Choroid plexus epithelial cell (primary cell): ENCODE measurements at regions not wholly inside any gene's neighbourhood (a gene's known extent, or its start where the extent isn't known, plus 50 kb on each side); places are given as distances from the start of the nearest gene placed in this dataset.

Experiments used
- DNase-seq: peaks from one replicate; pipeline ENCODE4 v3.0.0-alpha.2; 2010; ENCODE audit warnings: low read depth
- H3K4me3 ChIP-seq: 2 replicates; pipeline ENCODE4 v1.5.1; 2011; ENCODE audit warnings: low read depth, mild to moderate bottlenecking, control low read depth, low read length, moderate library complexity
- TF ChIP-seq, protein P1 (sequence below): conservative IDR thresholded peaks from 2 replicates; pipeline ENCODE4 v1.5.1; 2011; ENCODE audit warnings: low read depth, mild to moderate bottlenecking, control low read depth, inconsistent platforms, low read length, moderate library complexity

- TF ChIP-seq, protein P1, sequence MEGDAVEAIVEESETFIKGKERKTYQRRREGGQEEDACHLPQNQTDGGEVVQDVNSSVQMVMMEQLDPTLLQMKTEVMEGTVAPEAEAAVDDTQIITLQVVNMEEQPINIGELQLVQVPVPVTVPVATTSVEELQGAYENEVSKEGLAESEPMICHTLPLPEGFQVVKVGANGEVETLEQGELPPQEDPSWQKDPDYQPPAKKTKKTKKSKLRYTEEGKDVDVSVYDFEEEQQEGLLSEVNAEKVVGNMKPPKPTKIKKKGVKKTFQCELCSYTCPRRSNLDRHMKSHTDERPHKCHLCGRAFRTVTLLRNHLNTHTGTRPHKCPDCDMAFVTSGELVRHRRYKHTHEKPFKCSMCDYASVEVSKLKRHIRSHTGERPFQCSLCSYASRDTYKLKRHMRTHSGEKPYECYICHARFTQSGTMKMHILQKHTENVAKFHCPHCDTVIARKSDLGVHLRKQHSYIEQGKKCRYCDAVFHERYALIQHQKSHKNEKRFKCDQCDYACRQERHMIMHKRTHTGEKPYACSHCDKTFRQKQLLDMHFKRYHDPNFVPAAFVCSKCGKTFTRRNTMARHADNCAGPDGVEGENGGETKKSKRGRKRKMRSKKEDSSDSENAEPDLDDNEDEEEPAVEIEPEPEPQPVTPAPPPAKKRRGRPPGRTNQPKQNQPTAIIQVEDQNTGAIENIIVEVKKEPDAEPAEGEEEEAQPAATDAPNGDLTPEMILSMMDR, result no peak
- no peak for DNase-seq
- H3K4me3 ChIP-seq, result no peak overlapping the region
Observed at GRCh38 chr10:52994370-52994769, 221.8 kb upstream of the MBL2 start.

GRCh38 chr10:52993109-52993508 lies 220.5 kb upstream of the MBL2 start:
- TF ChIP-seq, protein P1, result no peak
- DNase-seq, result no peak
- no peak overlapping the region for H3K4me3 ChIP-seq

- TF ChIP-seq, protein P1, result no peak
- H3K4me3 ChIP-seq, result no peak overlapping the region
- DNase-seq, result no peak
Observed at GRCh38 chr10:52992567-52992966, 220.0 kb upstream of the MBL2 start.

DNA sequence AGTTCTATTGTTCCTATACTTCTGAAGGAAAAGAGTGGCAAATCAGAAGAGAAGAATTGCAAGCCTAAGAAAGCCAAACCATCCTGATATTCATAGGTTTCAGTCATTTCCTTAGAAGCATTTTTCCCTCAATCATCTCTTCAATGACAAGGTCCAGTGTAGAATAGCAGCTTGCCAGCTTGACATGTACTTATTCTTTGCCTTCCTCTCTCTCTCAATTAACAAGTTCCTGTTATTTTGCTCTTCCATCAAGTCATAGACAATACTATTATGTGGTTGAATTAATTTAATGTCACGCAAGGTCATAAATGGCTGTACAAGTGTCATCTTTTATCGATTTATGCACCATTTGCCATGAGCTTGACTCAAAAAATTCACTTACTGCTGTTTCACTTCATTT lies 216.3 kb upstream of the MBL2 start:
- DNase-seq, result no peak
- TF ChIP-seq, protein P1, result no peak

GRCh38 chr10:52986125-52986524 lies 213.5 kb upstream of the MBL2 start:
- no peak overlapping the region for H3K4me3 ChIP-seq
- no peak for DNase-seq
- TF ChIP-seq, protein P1, result no peak

More for the DNA sequence above, 216.3 kb upstream of the MBL2 start:
- H3K4me3 ChIP-seq, result no peak overlapping the region

GRCh38 chr10:52984169-52984568 lies 211.6 kb upstream of the MBL2 start:
- TF ChIP-seq, protein P1, result no peak

GRCh38 chr10:52979295-52979990 lies 206.9 kb upstream of the MBL2 start:
- TF ChIP-seq, protein P1, result no peak
- DNase-seq, result no peak
- no peak overlapping the region for H3K4me3 ChIP-seq

More at GRCh38 chr10:52984169-52984568, 211.6 kb upstream of the MBL2 start:
- peak; percentile 4 for DNase-seq
- no peak overlapping the region for H3K4me3 ChIP-seq
